H9 (cell line): ENCODE measurements at regions not wholly inside any gene's neighbourhood (a gene's known extent, or its start where the extent isn't known, plus 50 kb on each side); places are given as distances from the start of the nearest gene placed in this dataset.

ENCODE experiments used
- DNase-seq: peaks from one replicate; pipeline ENCODE4 v3.0.0-alpha.2; 2017
- H2AFZ ChIP-seq: one replicate; pipeline ENCODE4 v1.6.1; 2013; ENCODE audit warnings: mild to moderate bottlenecking, low read length, control low read depth, moderate library complexity
- H2AK5ac ChIP-seq: 2 replicates; pipeline ENCODE4 v1.6.1; 2013; ENCODE audit warnings: low read length, control low read depth, mixed read lengths; ENCODE audit not compliant: insufficient read length
- H2BK120ac ChIP-seq: one replicate; pipeline ENCODE4 v1.6.1; 2013; ENCODE audit warnings: low read depth, mild to moderate bottlenecking, low read length, control low read depth, inconsistent platforms; ENCODE audit not compliant: poor library complexity, severe bottlenecking
- H2BK12ac ChIP-seq: 2 replicates; pipeline ENCODE4 v1.6.1; 2013; ENCODE audit warnings: low read length, control low read depth, mixed read lengths, low read depth; ENCODE audit not compliant: insufficient read length
- H2BK15ac ChIP-seq: 2 replicates; pipeline ENCODE4 v1.6.1; 2013; ENCODE audit warnings: low read depth, low read length, control low read depth
- H2BK20ac ChIP-seq: one replicate; pipeline ENCODE4 v1.6.1; 2013; ENCODE audit warnings: low read depth, mild to moderate bottlenecking, low read length, control low read depth, inconsistent platforms; ENCODE audit not compliant: poor library complexity, severe bottlenecking
- H2BK5ac ChIP-seq: 2 replicates; pipeline ENCODE4 v1.6.1; 2013; ENCODE audit warnings: low read length, control low read depth, mixed read lengths; ENCODE audit not compliant: insufficient read length
- H3K14ac ChIP-seq: 2 replicates; pipeline ENCODE4 v1.6.1; 2013; ENCODE audit warnings: low read length, control low read depth; ENCODE audit not compliant: insufficient read depth
- H3K18ac ChIP-seq: 2 replicates; pipeline ENCODE4 v1.6.1; 2013; ENCODE audit warnings: low read depth, mild to moderate bottlenecking, mixed read lengths, low read length, control low read depth; ENCODE audit not compliant: insufficient read length
- H3K23ac ChIP-seq: 2 replicates; pipeline ENCODE4 v1.6.1; 2013; ENCODE audit warnings: low read length, control low read depth, mixed read lengths, low read depth; ENCODE audit not compliant: insufficient read length
- H3K23me2 ChIP-seq: 2 replicates; pipeline ENCODE4 v1.6.1; 2013; ENCODE audit warnings: low read depth, mild to moderate bottlenecking, mixed read lengths, low read length, control low read depth; ENCODE audit not compliant: insufficient read length, poor library complexity, severe bottlenecking
- H3K27ac ChIP-seq: 2 replicates; pipeline ENCODE4 v1.5.1; 2013; ENCODE audit warnings: low read length, control low read depth, mixed read lengths, low read depth; ENCODE audit not compliant: insufficient read length
- H3K27me3 ChIP-seq: 2 replicates; pipeline ENCODE4 v1.6.1; 2013; ENCODE audit warnings: low read length, control low read depth, inconsistent platforms; ENCODE audit not compliant: insufficient read depth
- H3K4ac ChIP-seq: 2 replicates; pipeline ENCODE4 v1.6.1; 2013; ENCODE audit warnings: low read depth, mild to moderate bottlenecking, control low read depth, inconsistent platforms, low read length, moderate library complexity
- H3K4me1 ChIP-seq: 2 replicates; pipeline ENCODE4 v1.6.1; 2013; ENCODE audit warnings: low read length, control low read depth, inconsistent platforms; ENCODE audit not compliant: insufficient read depth
- H3K4me2 ChIP-seq: 2 replicates; pipeline ENCODE4 v1.6.1; 2013; ENCODE audit warnings: low read length, control low read depth, mixed read lengths; ENCODE audit not compliant: insufficient read length, insufficient read depth
- H3K56ac ChIP-seq: 2 replicates; pipeline ENCODE4 v1.6.1; 2013; ENCODE audit warnings: low read depth, mild to moderate bottlenecking, mixed read lengths, low read length, control low read depth; ENCODE audit not compliant: insufficient read length
- H3K79me1 ChIP-seq: 2 replicates; pipeline ENCODE4 v1.6.1; 2013; ENCODE audit warnings: low read depth, mild to moderate bottlenecking, moderate library complexity, low read length, control low read depth, inconsistent platforms; ENCODE audit not compliant: insufficient read depth, poor library complexity, severe bottlenecking
- H3K79me2 ChIP-seq: 2 replicates; pipeline ENCODE4 v1.6.1; 2013; ENCODE audit warnings: low read length, control low read depth, inconsistent platforms; ENCODE audit not compliant: insufficient read depth
- H3K9ac ChIP-seq: 2 replicates; pipeline ENCODE4 v1.6.1; 2013; ENCODE audit warnings: low read length, control low read depth, mixed read lengths; ENCODE audit not compliant: insufficient read length; ENCODE audit errors: extremely low read depth
- H3K9me3 ChIP-seq: one replicate; pipeline ENCODE4 v1.6.1; 2013; ENCODE audit warnings: low read depth, low read length, inconsistent platforms; ENCODE audit not compliant: control insufficient read depth
- H3T11ph ChIP-seq: one replicate; pipeline ENCODE4 v1.6.1; 2013; ENCODE audit warnings: mild to moderate bottlenecking, low read length, control low read depth, inconsistent platforms
- H4K20me1 ChIP-seq: one replicate; pipeline ENCODE4 v1.6.1; 2013; ENCODE audit not compliant: control insufficient read depth, insufficient read length, insufficient read depth
- H4K5ac ChIP-seq: 2 replicates; pipeline ENCODE4 v1.6.1; 2013; ENCODE audit warnings: low read depth, mild to moderate bottlenecking, mixed read lengths, low read length, control low read depth; ENCODE audit not compliant: insufficient read length
- H4K8ac ChIP-seq: replicated peaks from 2 replicates; pipeline ENCODE4 v1.6.1; 2013; ENCODE audit warnings: low read length, control low read depth, mixed read lengths, low read depth; ENCODE audit not compliant: insufficient read length
- H4K91ac ChIP-seq: 2 replicates; pipeline ENCODE4 v1.6.1; 2013; ENCODE audit warnings: low read depth, mild to moderate bottlenecking, moderate library complexity, mixed read lengths, low read length, control low read depth; ENCODE audit not compliant: insufficient read length
- H3K27ac Mint-ChIP-seq, 3 experiments: 2 replicates in 2 of 3; 3 replicates in 1 of 3; pipeline ENCODE4 v1.8.0; 2020 to 2021; ENCODE audit warnings: mixed read lengths in 3 of 3, mild to moderate bottlenecking in 1 of 3, moderate library complexity in 1 of 3
- H3K27me3 Mint-ChIP-seq: 2 replicates; pipeline ENCODE4 v1.8.0; 2021; ENCODE audit warnings: low read depth, mild to moderate bottlenecking, moderate library complexity, mixed read lengths
- H3K36me3 Mint-ChIP-seq, 3 experiments: 2 replicates in 2 of 3; 3 replicates in 1 of 3; pipeline ENCODE4 v1.8.0; 2020 to 2021; ENCODE audit warnings: low read depth in 3 of 3, mixed read lengths in 3 of 3; ENCODE audit not compliant: insufficient read depth in 1 of 3
- H3K4me1 Mint-ChIP-seq, 2 experiments: 2 replicates each; pipeline ENCODE4 v1.8.0; 2020; ENCODE audit warnings: mixed read lengths in 2 of 2
- H3K4me3 Mint-ChIP-seq, 2 experiments: 2 replicates in 1 of 2; 3 replicates in 1 of 2; pipeline ENCODE4 v1.8.0; 2020 to 2021; ENCODE audit warnings: mild to moderate bottlenecking in 2 of 2, mixed read lengths in 2 of 2, moderate library complexity in 1 of 2
- H3K9me3 Mint-ChIP-seq, 2 experiments: 2 replicates in 1 of 2; 3 replicates in 1 of 2; pipeline ENCODE4 v1.8.0; 2020; ENCODE audit warnings: mild to moderate bottlenecking in 2 of 2, mixed read lengths in 2 of 2, moderate library complexity in 1 of 2
- CTCF ChIP-seq: fragments of 200-600 bp; sonication (generic); conservative IDR thresholded peaks from 3 replicates; pipeline ENCODE4 v1.8.0; 2021; ENCODE audit warnings: antibody characterized with exemption, mild to moderate bottlenecking
- WGBS: extraction: QIAGEN DNeasy Blood & Tissue Kit; methylation state at CpG from one replicate; pipeline ENCODE4 v1.1.7; 2013; ENCODE audit warnings: missing lambda C conversion rate, low lambda C conversion rate, mixed read lengths; ENCODE audit not compliant: insufficient read length; ENCODE audit errors: extremely low coverage; 5-methylcytosine and 5-hydroxymethylcytosine counted together

- no peak overlapping the region for H3K4me2 ChIP-seq
- no peak overlapping the region for H2BK15ac ChIP-seq
- DNase-seq: no peak
- H3K4me1 Mint-ChIP-seq: peaks cover 5 to 12% of the 10 kb centered on the region in 2 experiments
- H4K8ac ChIP-seq: no peak overlapping the region
- H2AFZ ChIP-seq: no peak overlapping the region
- no peak overlapping the region for H3K18ac ChIP-seq
- WGBS: no CpG with 5 or more reads among the region's 18 CpGs
- H3K27me3 ChIP-seq: no peaks in the 10 kb centered on the region
- no peaks in the 10 kb centered on the region for H3K23me2 ChIP-seq
- no peaks in the 10 kb centered on the region for H4K20me1 ChIP-seq
- H4K91ac ChIP-seq: no peak overlapping the region
- H3K27me3 Mint-ChIP-seq: no peaks in the 10 kb centered on the region
- no peak overlapping the region for H4K5ac ChIP-seq
- no peak overlapping the region for H2BK120ac ChIP-seq
- no peaks in the 10 kb centered on the region for H3K79me2 ChIP-seq
- H2BK5ac ChIP-seq: no peak overlapping the region
- no peak overlapping the region for H2BK20ac ChIP-seq
- peak overlapping the region in 1 of 3 experiments; percentile 62; a peak in 1 of 7 replicates for H3K27ac Mint-ChIP-seq
- peaks cover 6% of the 10 kb centered on the region for H3K9me3 ChIP-seq
- H3K27ac ChIP-seq: no peak overlapping the region
- no peak overlapping the region for H3K9ac ChIP-seq
- no peak overlapping the region for H3K4ac ChIP-seq
- no peak overlapping the region for H3T11ph ChIP-seq
- no peak overlapping the region for H3K4me3 Mint-ChIP-seq
- no peak overlapping the region for H2BK12ac ChIP-seq
- no peak overlapping the region for H3K14ac ChIP-seq
- no peak overlapping the region for H2AK5ac ChIP-seq
- TF ChIP-seq CTCF: no peak
- no peaks in the 10 kb centered on the region for H3K79me1 ChIP-seq
- no peaks in the 10 kb centered on the region for H3K36me3 Mint-ChIP-seq
- H3K23ac ChIP-seq: no peak overlapping the region
- H3K4me1 ChIP-seq: peaks cover 3% of the 10 kb centered on the region; the same call in 1 of the 2 replicates
- H3K56ac ChIP-seq: no peak overlapping the region
- no peaks in the 10 kb centered on the region for H3K9me3 Mint-ChIP-seq
Measured at GRCh38 chr18:79615091-79615490, 64.5 kb upstream of the CTDP1 start.
